Mucosa of stomach (tissue), 1 donor: ENCODE measurements at regions not wholly inside any gene's neighbourhood (a gene's known extent, or its start where the extent isn't known, plus 50 kb on each side); places are given as distances from the start of the nearest gene placed in this dataset.

Experiments used
- H3K27me3 ChIP-seq: one replicate; pipeline ENCODE4 v1.7.0; 2013; ENCODE audit warnings: mild to moderate bottlenecking, low read length; ENCODE audit not compliant: control insufficient read depth, insufficient read depth
- H3K36me3 ChIP-seq: one replicate; pipeline ENCODE4 v1.7.0; 2013; ENCODE audit warnings: low read length; ENCODE audit not compliant: control insufficient read depth, insufficient read depth
- H3K4me1 ChIP-seq: one replicate; pipeline ENCODE4 v1.7.0; 2013; ENCODE audit warnings: mild to moderate bottlenecking, low read length; ENCODE audit not compliant: control insufficient read depth, insufficient read depth
- H3K4me3 ChIP-seq: one replicate; pipeline ENCODE4 v1.7.0; 2013; ENCODE audit warnings: low read length
- H3K9ac ChIP-seq: one replicate; pipeline ENCODE4 v1.7.0; 2013; ENCODE audit warnings: mild to moderate bottlenecking, low read length, moderate library complexity
- H3K9me3 ChIP-seq: one replicate; pipeline ENCODE4 v1.7.0; 2013; ENCODE audit warnings: mild to moderate bottlenecking, low read length, moderate library complexity; ENCODE audit not compliant: control insufficient read depth
- donor health status: Pancreatic carcinoma.

- H3K4me3 ChIP-seq, result no peak overlapping the region
- no peaks in the 10 kb centered on the region for H3K9me3 ChIP-seq
- no peaks in the 10 kb centered on the region for H3K4me1 ChIP-seq
- no peaks in the 10 kb centered on the region for H3K27me3 ChIP-seq
- peak overlapping the region; percentile 28 for H3K9ac ChIP-seq
- H3K36me3 ChIP-seq, result no peaks in the 10 kb centered on the region
Measured at GRCh38 chr20:43843965-43844660, 70.5 kb upstream of the TOX2 start.

DNA sequence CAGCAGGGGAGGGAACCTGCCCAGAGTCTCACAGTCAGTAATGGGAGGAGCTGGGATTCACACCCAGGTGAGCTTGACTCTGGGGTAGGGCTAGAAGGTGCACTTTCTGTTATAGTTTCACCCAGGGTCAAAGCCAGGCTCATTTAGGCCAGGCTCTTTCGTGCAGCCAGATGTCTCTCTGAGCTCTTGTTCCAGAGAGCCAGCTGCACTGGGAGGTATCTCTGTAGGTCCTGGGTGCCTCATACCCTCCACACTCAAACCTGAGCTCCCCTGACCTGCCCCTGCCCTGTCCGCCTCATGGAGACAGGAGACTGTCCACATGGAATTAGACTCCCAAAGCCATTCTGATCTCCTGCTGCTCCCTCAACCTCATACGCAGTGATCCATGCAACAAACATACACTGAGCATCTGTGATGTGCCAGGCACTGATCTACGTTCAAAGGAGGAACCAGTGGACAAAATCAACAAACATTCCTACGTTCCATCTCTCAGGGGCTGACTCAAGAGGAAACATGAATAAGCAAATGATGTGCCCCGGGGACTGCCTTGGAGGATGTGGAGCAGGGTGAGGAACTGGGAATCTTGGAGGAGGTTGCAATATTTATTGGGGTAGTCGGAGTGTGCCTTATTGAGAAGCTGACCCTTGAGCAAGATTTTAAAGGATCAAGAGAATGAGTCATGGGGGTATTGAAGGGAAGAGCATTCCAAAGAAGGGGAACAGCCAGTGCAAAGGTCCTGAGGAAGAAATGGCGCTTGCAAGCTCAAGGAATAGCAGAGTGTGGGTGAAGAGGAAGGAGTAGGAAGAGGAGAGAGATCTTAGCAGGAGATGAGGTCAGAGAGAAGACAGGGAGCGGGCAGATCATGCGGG, 71.3 kb upstream of the TOX2 start:
- no peaks in the 10 kb centered on the region for H3K27me3 ChIP-seq
- H3K9me3 ChIP-seq, result no peaks in the 10 kb centered on the region
- H3K4me3 ChIP-seq, result no peak overlapping the region
- H3K9ac ChIP-seq, result no peak overlapping the region
- no peaks in the 10 kb centered on the region for H3K4me1 ChIP-seq
- H3K36me3 ChIP-seq, result no peaks in the 10 kb centered on the region

DNA sequence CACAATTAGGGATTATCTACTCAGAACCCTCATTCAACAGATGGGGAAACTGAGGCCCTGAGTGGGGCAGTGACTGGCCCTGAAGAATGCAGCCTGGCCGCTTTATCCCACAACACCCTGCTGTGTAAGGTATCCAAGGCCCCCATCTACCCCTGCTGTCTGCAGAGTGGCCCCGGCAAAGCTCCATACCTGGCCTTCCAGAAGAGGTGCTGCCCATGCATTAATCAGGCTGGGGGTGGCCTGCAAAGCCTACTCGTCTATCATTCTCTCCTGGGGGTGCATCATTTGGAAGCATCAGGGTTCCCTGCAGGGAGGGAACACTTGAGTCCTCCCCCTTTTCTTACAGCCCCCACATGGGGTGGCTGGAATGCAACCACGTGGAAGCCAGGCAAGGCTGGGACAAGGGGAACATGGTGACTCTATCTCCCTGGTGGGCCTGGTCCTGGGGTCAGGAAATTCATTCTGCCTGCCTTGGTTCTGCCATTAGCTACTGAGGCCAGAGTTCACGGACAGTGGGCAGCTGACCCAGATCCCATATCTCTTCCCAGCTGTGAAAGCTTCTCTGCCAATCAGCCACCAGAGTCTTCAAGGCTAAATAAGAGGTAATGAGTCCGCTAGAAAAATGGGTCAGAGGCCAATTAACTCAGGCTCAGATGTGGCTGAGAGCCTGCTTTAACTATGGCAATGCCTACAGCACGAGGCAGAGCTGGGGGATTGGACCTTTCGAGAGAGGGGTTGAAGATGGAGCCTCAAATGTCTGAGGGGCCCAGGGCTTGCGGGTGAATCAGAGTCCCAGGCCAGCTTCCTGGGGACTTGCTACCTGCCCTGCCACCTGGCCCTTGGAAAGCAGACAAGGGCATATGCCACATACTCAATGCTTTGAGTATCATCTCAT, 72.3 kb upstream of the TOX2 start:
- Histone ChIP-seq H3K9ac (no peak overlapping the region), H3K9me3 (no peaks in the 10 kb centered on the region), H3K4me3 (no peak overlapping the region), H3K4me1 (no peaks in the 10 kb centered on the region), H3K27me3 (no peaks in the 10 kb centered on the region), H3K36me3 (no peaks in the 10 kb centered on the region)

- Histone ChIP-seq H3K27me3 (no peaks in the 10 kb centered on the region), H3K9ac (no peak overlapping the region), H3K36me3 (no peaks in the 10 kb centered on the region), H3K4me3 (no peak overlapping the region), H3K4me1 (no peaks in the 10 kb centered on the region), H3K9me3 (no peaks in the 10 kb centered on the region)
Measured at GRCh38 chr20:43840382-43841070, 74.1 kb upstream of the TOX2 start.

DNA sequence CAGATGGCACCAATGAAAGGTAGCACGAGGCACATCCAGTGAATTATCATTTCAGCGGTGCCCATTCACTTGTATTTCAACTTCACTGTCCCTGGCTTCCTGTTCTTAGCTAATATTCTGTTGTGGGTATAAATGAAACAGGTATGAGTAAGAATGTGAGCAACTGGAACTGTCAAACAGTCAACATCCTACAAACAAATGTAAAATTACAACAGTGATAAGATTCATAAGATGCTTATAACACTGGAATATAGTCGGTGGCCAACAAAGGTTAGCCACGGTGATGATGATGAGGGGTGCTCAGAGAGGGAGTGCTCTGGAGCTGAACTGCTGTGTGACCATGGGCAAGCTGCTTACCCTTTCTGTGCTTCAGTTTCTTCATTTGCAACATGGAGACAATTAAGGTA, 74.9 kb upstream of the TOX2 start:
- H3K9me3 ChIP-seq, result no peaks in the 10 kb centered on the region
- H3K27me3 ChIP-seq, result no peaks in the 10 kb centered on the region
- no peak overlapping the region for H3K4me3 ChIP-seq
- H3K36me3 ChIP-seq, result no peaks in the 10 kb centered on the region
- H3K9ac ChIP-seq, result no peak overlapping the region
- H3K4me1 ChIP-seq, result no peaks in the 10 kb centered on the region

GRCh38 chr20:43838703-43839060, 76.0 kb upstream of the TOX2 start:
- Histone ChIP-seq H3K9me3 (no peaks in the 10 kb centered on the region), H3K4me3 (no peak overlapping the region), H3K36me3 (no peaks in the 10 kb centered on the region), H3K9ac (no peak overlapping the region), H3K4me1 (no peaks in the 10 kb centered on the region), H3K27me3 (no peaks in the 10 kb centered on the region)

GRCh38 chr20:43837856-43838702, 76.6 kb upstream of the TOX2 start:
- no peaks in the 10 kb centered on the region for H3K4me1 ChIP-seq
- no peak overlapping the region for H3K9ac ChIP-seq
- H3K4me3 ChIP-seq, result no peak overlapping the region
- H3K9me3 ChIP-seq, result no peaks in the 10 kb centered on the region
- H3K27me3 ChIP-seq, result no peaks in the 10 kb centered on the region
- no peaks in the 10 kb centered on the region for H3K36me3 ChIP-seq

GRCh38 chr20:43836790-43837189, 77.9 kb upstream of the TOX2 start:
- H3K9ac ChIP-seq, result no peak overlapping the region
- H3K4me3 ChIP-seq, result no peak overlapping the region
- H3K4me1 ChIP-seq, result no peaks in the 10 kb centered on the region
- H3K9me3 ChIP-seq, result no peaks in the 10 kb centered on the region
- no peaks in the 10 kb centered on the region for H3K36me3 ChIP-seq
- H3K27me3 ChIP-seq, result no peaks in the 10 kb centered on the region

- Histone ChIP-seq H3K36me3 (no peaks in the 10 kb centered on the region), H3K4me1 (no peaks in the 10 kb centered on the region), H3K9ac (no peak overlapping the region), H3K9me3 (no peaks in the 10 kb centered on the region), H3K4me3 (no peak overlapping the region), H3K27me3 (no peaks in the 10 kb centered on the region)
Measured at GRCh38 chr20:43835944-43836508, 78.6 kb upstream of the TOX2 start.

GRCh38 chr20:43833511-43834395, 80.9 kb upstream of the TOX2 start:
- peaks cover 3% of the 10 kb centered on the region for H3K27me3 ChIP-seq
- no peak overlapping the region for H3K9ac ChIP-seq
- no peaks in the 10 kb centered on the region for H3K36me3 ChIP-seq
- no peaks in the 10 kb centered on the region for H3K9me3 ChIP-seq
- no peaks in the 10 kb centered on the region for H3K4me1 ChIP-seq
- H3K4me3 ChIP-seq, result no peak overlapping the region
